Progenitor cell of endocrine pancreas (in vitro differentiated cells): ENCODE measurements at regions not wholly inside any gene's neighbourhood (a gene's known extent, or its start where the extent isn't known, plus 50 kb on each side); places are given as distances from the start of the nearest gene placed in this dataset.

Source experiments
- DNase-seq: peaks from one replicate; pipeline ENCODE4 v3.0.0; 2021; ENCODE audit warnings: low spot score; ENCODE audit not compliant: unreplicated experiment
- H3K27ac Mint-ChIP-seq: 2 replicates; pipeline ENCODE4 v1.8.0; 2021; ENCODE audit warnings: mild to moderate bottlenecking, moderate library complexity, mixed read lengths
- H3K27me3 Mint-ChIP-seq: 2 replicates; pipeline ENCODE4 v1.8.0; 2021; ENCODE audit warnings: mixed read lengths
- H3K36me3 Mint-ChIP-seq: 2 replicates; pipeline ENCODE4 v1.8.0; 2022; ENCODE audit warnings: mixed read lengths; ENCODE audit not compliant: insufficient read depth
- H3K4me1 Mint-ChIP-seq: 2 replicates; pipeline ENCODE4 v1.8.0; 2021; ENCODE audit warnings: low read depth, mixed read lengths
- H3K4me3 Mint-ChIP-seq: 2 replicates; pipeline ENCODE4 v1.8.0; 2021; ENCODE audit warnings: low read depth, mild to moderate bottlenecking, moderate library complexity, mixed read lengths
- H3K9me3 Mint-ChIP-seq: 2 replicates; pipeline ENCODE4 v1.8.0; 2021; ENCODE audit warnings: low read depth, mixed read lengths
- TF ChIP-seq, protein P1 (sequence below): fragments of 200-600 bp; sonication (generic); IDR thresholded peaks from one replicate; pipeline ENCODE4 v1.5.0; 2021; ENCODE audit warnings: antibody characterized with exemption, mild to moderate bottlenecking; ENCODE audit not compliant: unreplicated experiment

DNA sequence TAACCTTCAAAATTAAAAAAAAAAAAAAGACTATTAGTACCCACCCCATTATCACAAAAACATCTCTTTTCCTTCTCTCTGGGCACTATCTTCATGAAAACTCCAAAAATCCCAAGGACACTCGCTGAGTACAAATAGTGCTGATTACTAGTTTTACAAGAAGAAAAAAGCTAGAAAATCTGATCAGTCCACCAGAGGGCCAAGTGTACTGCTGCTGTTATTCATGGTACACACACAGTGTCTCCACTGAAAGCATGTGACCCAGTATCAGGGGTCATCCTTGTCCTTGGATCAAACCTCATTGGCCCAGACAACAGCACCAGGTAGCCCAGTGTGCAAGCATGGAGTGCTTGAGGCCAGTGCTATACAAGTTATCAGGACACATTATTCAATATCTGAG lies 382.7 kb upstream of the KLHL29 start:
- Mint-ChIP-seq H3K36me3 (no peaks in the 10 kb centered on the region), H3K9me3 (no peaks in the 10 kb centered on the region), H3K4me3 (no peak overlapping the region), H3K27me3 (no peaks in the 10 kb centered on the region), H3K4me1 (no peaks in the 10 kb centered on the region), H3K27ac (no peak overlapping the region)
- no peak for DNase-seq
- TF ChIP-seq, protein P1, sequence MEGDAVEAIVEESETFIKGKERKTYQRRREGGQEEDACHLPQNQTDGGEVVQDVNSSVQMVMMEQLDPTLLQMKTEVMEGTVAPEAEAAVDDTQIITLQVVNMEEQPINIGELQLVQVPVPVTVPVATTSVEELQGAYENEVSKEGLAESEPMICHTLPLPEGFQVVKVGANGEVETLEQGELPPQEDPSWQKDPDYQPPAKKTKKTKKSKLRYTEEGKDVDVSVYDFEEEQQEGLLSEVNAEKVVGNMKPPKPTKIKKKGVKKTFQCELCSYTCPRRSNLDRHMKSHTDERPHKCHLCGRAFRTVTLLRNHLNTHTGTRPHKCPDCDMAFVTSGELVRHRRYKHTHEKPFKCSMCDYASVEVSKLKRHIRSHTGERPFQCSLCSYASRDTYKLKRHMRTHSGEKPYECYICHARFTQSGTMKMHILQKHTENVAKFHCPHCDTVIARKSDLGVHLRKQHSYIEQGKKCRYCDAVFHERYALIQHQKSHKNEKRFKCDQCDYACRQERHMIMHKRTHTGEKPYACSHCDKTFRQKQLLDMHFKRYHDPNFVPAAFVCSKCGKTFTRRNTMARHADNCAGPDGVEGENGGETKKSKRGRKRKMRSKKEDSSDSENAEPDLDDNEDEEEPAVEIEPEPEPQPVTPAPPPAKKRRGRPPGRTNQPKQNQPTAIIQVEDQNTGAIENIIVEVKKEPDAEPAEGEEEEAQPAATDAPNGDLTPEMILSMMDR: peak; percentile 23

DNA sequence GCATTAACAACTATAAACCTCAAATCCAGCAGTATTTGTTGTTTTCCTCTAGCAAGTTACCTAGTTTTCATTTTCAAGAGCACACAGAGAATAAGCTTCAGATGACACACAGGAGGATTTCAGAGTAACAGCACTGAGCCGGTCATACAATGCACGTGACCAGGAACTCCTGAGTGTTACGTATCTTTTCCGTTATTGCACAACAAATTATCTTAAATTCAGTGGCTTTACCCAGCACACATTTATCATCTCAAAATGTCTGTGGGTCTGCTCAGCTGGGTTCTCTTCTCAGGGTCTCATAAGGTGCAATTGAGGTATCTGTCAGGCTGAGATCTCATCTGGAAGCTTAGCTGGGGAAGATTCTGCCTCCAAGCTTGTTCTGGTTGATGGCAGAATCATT lies 379.5 kb upstream of the KLHL29 start:
- Mint-ChIP-seq H3K36me3 (no peaks in the 10 kb centered on the region), H3K9me3 (no peaks in the 10 kb centered on the region), H3K27ac (no peak overlapping the region), H3K4me1 (no peaks in the 10 kb centered on the region), H3K27me3 (no peaks in the 10 kb centered on the region), H3K4me3 (no peak overlapping the region)
- DNase-seq: no peak
- TF ChIP-seq, protein P1: no peak

DNA sequence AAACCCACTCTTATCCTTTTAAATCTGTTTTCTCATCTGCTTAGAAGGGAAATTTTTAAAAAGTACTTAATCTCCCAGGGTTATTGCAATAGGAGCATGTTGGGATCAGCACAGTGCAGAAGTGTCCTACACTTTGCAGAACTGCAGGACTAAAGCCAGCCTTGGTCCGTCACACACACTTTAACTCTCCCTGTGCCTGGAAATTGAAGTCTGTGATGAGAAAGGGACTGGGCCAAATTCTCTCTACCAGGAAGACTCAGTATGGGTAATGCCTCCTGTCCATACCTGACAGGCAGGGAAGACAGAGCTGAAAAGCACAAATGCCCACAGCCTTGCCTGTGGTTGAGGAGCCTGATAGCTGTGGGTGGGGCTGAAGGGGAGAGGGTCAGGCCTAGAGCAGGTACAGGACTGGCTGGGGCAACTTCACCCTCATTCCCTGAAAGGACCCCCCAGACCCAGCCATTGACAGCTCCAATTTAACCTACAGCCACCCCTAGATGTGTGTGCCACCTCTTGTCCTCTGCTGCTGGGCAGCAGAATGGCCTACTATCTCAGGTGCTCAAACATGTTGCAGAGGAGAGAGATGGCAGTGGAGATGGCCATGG lies 377.2 kb upstream of the KLHL29 start:
- H3K9me3 Mint-ChIP-seq: no peaks in the 10 kb centered on the region
- H3K4me3 Mint-ChIP-seq: no peak overlapping the region
- H3K4me1 Mint-ChIP-seq: no peaks in the 10 kb centered on the region
- H3K36me3 Mint-ChIP-seq: no peaks in the 10 kb centered on the region
- TF ChIP-seq, protein P1: no peak
- no peak overlapping the region for H3K27ac Mint-ChIP-seq
- no peak for DNase-seq
- H3K27me3 Mint-ChIP-seq: no peaks in the 10 kb centered on the region

DNA sequence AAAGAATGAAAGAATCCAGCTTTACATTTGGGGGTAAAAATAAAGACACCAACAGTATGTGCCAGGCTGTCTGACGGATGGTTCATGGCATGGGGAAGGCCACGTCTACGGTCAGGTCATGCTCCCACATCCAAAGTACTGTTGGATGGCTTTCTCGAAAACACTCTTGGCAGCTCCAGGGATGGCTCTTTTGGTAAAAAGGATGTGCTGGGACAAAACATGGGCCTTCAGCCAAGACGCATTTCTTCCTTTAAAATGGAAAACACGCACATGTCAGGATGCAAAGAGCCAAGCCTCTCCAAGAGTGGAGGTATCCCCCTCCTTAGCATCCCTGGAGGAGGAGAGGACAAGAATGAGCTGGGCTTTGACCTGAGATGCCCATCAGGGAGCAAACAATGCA lies 376.5 kb upstream of the KLHL29 start:
- Mint-ChIP-seq H3K36me3 (no peaks in the 10 kb centered on the region), H3K27ac (no peak overlapping the region), H3K4me3 (no peak overlapping the region), H3K27me3 (no peaks in the 10 kb centered on the region), H3K4me1 (no peaks in the 10 kb centered on the region), H3K9me3 (no peaks in the 10 kb centered on the region)
- no peak for DNase-seq
- TF ChIP-seq, protein P1: no peak

DNA sequence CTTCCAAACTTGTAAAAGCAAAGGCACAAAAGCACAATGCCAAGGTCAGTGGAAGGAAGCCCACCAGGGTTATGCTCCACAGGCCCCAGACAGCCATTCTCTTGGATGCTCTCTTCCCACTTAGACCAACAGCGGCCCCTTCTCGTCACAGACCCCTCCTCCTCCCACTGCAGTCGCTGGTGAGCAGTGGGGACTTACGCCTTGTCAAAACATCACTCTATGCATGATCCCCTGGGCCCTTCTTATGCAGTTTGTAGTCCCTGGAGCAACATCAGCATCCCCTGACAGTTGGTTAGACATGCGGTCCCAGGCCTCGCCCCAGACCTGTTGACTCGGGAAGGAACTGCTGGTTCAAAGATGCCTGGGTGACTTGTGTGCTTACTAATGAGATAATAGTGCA lies 376.0 kb upstream of the KLHL29 start:
- TF ChIP-seq, protein P1: no peak
- Mint-ChIP-seq H3K36me3 (no peaks in the 10 kb centered on the region), H3K4me1 (no peaks in the 10 kb centered on the region), H3K27me3 (no peaks in the 10 kb centered on the region), H3K27ac (no peak overlapping the region), H3K4me3 (no peak overlapping the region), H3K9me3 (no peaks in the 10 kb centered on the region)
- DNase-seq: no peak
